ENCODE measurements at regions not wholly inside any gene's neighbourhood (a gene's known extent, or its start where the extent isn't known, plus 50 kb on each side); places are given as distances from the start of the nearest gene placed in this dataset.

- TF ChIP-seq ZBTB4 (CRISPR knock-in tag; IDR thresholded peaks at IDR 0.05) (no peak), USF1 (IDR thresholded peaks at IDR 0.05; ENCODE audit: borderline replicate concordance, extremely low read length, insufficient read depth, low read depth, low read length) (no peak), ZBTB33 (IDR thresholded peaks at IDR 0.05) (no peak), MXI1 (IDR thresholded peaks at IDR 0.05; ENCODE audit: low read depth, low read length) (no peak), SREBF1 (IDR thresholded peaks at IDR 0.05; ENCODE audit: low read length) (no peak), ZNF687 (IDR thresholded peaks at IDR 0.05) (no peak), E4F1 (IDR thresholded peaks at IDR 0.05; ENCODE audit: borderline replicate concordance, partially characterized antibody) (no peak), USF2 (IDR thresholded peaks at IDR 0.05; ENCODE audit: borderline replicate concordance, low read depth, low read length) (no peak), ZNF274 (IDR thresholded peaks at IDR 0.05; ENCODE audit: insufficient read depth, insufficient read length) (no peak), RCOR1 (conservative IDR thresholded peaks at IDR 0.05; ENCODE audit: low read depth, low read length) (no peak), ZNF24 (IDR thresholded peaks at IDR 0.05) (no peak), PKNOX1 (IDR thresholded peaks at IDR 0.05) (no peak), BRCA1 (IDR thresholded peaks at IDR 0.05; ENCODE audit: low read depth, low read length) (no peak)
Observed at GRCh38 chr1:199178646-199179045, 539.8 kb downstream of the PTPRC start (continued).
